CD4-positive, alpha-beta T cell (primary cell): ENCODE measurements at regions not wholly inside any gene's neighbourhood (a gene's known extent, or its start where the extent isn't known, plus 50 kb on each side); places are given as distances from the start of the nearest gene placed in this dataset.
"Not testable (repeated sequence)": the region's sequence is repeated elsewhere in the genome, so short reads cannot be mapped to it uniquely, and the experiment has no call there.

Experiments
- ATAC-seq: fragments of 200-7000 bp; cut with Tn5 transposase; one replicate; pipeline ENCODE4 v1.10.0; 2022; ENCODE audit warnings: mild to moderate bottlenecking; ENCODE audit not compliant: poor library complexity
- CTCF ChIA-PET: fragments of 350-600 bp; sonication (Branson Sonifier 250); formaldehyde crosslinking; loops from one replicate; lab custom pipeline; 2021; ENCODE audit warnings: antibody characterized with exemption, inconsistent platforms; lab: Charles Lee
- POLR2A ChIA-PET: fragments of 350-600 bp; sonication (Branson Sonifier 250); formaldehyde crosslinking; loops from one replicate; lab custom pipeline; 2021; ENCODE audit warnings: antibody characterized with exemption, inconsistent platforms; lab: Charles Lee
- DNase-seq, 14 experiments: peaks; one replicate each; pipeline ENCODE4 v3.0.0-alpha.2; 2013 to 2020; ENCODE audit warnings: mixed read lengths in 2 of 14
- H3K27ac ChIP-seq, 2 donors: one replicate each; pipeline versions ENCODE4 v1.5.1 to v1.7.0; 2013; ENCODE audit warnings: low read length in 2 of 2, low read depth in 1 of 2, mild to moderate bottlenecking in 1 of 2
- H3K27me3 ChIP-seq, 2 experiments: 1 replicate in 1 of 2; 2 replicates in 1 of 2; pipeline versions ENCODE4 v1.6.1 to v1.7.0; 2013; ENCODE audit warnings: low read length in 2 of 2, control low read depth in 1 of 2, mild to moderate bottlenecking in 1 of 2, moderate library complexity in 1 of 2; ENCODE audit not compliant: insufficient read depth in 2 of 2, control insufficient read depth in 1 of 2
- H3K36me3 ChIP-seq: one replicate; pipeline ENCODE4 v1.6.1; 2013; ENCODE audit warnings: low read length, control low read depth; ENCODE audit not compliant: insufficient read depth
- H3K4me1 ChIP-seq: one replicate; pipeline ENCODE4 v1.6.1; 2013; ENCODE audit warnings: low read length, control low read depth; ENCODE audit not compliant: insufficient read depth
- H3K4me3 ChIP-seq: one replicate; pipeline ENCODE4 v1.5.1; 2013; ENCODE audit warnings: mild to moderate bottlenecking, low read length, moderate library complexity
- H3K9me3 ChIP-seq, 2 experiments: 1 replicate in 1 of 2; 2 replicates in 1 of 2; pipeline versions ENCODE4 v1.6.1 to v1.7.0; 2013; ENCODE audit warnings: low read length in 2 of 2, mild to moderate bottlenecking in 2 of 2, control low read depth in 1 of 2, moderate library complexity in 1 of 2; ENCODE audit not compliant: control insufficient read depth in 1 of 2, insufficient read depth in 1 of 2
- H3K27ac Mint-ChIP-seq: one replicate; pipeline ENCODE4 v1.8.0; 2020; ENCODE audit warnings: mixed read lengths
- H3K27me3 Mint-ChIP-seq: one replicate; pipeline ENCODE4 v1.8.0; 2021; ENCODE audit warnings: mixed read lengths
- H3K36me3 Mint-ChIP-seq: one replicate; pipeline ENCODE4 v1.8.0; 2021; ENCODE audit warnings: low read depth, mixed read lengths
- H3K4me1 Mint-ChIP-seq: one replicate; pipeline ENCODE4 v1.8.0; 2021; ENCODE audit warnings: low read depth, mixed read lengths
- H3K4me3 Mint-ChIP-seq: one replicate; pipeline ENCODE4 v1.8.0; 2020; ENCODE audit warnings: mild to moderate bottlenecking, mixed read lengths
- H3K9me3 Mint-ChIP-seq: one replicate; pipeline ENCODE4 v1.8.0; 2020; ENCODE audit warnings: mixed read lengths
- CTCF ChIP-seq: fragments of 200-600 bp; IDR thresholded peaks from one replicate; pipeline ENCODE4 v1.8.0; 2022; ENCODE audit warnings: antibody characterized with exemption, mild to moderate bottlenecking
- intact Hi-C, 2 experiments: fragments of 100-400 bp; cut with DNase I in 1 of 2; cut with micrococcal nuclease in 1 of 2; formaldehyde crosslinking; loops; one replicate each; pipeline versions ENCODE4 v1.15.1 to v1.9.0; 2023 to 2025; cut with DNase I, micrococcal nuclease

- ChIA-PET CTCF (no interaction called here), POLR2A (no interaction called here)
- intact Hi-C loops: no loop called here
- no peak for TF ChIP-seq CTCF
- no peaks in the 10 kb centered on the region for H3K9me3 ChIP-seq
- DNase-seq (no peak), ATAC-seq (no peak)
- H3K9me3 Mint-ChIP-seq: peaks cover 2% of the 10 kb centered on the region
- H3K4me1 Mint-ChIP-seq: no peaks in the 10 kb centered on the region
- no peaks in the 10 kb centered on the region for H3K36me3 Mint-ChIP-seq
- H3K36me3 ChIP-seq: no peaks in the 10 kb centered on the region
- H3K4me3 ChIP-seq: no peak overlapping the region
- no peak overlapping the region for H3K27ac Mint-ChIP-seq
- no peaks in the 10 kb centered on the region for H3K27me3 Mint-ChIP-seq
- H3K27ac ChIP-seq: no peak overlapping the region
- no peaks in the 10 kb centered on the region for H3K4me1 ChIP-seq
- H3K4me3 Mint-ChIP-seq: no peak overlapping the region
- H3K27me3 ChIP-seq: peaks cover under 1 to 5% of the 10 kb centered on the region in 2 experiments
These were observed 214.1 kb upstream of the FAM3C start for GRCh38 chr7:121610243-121610642.

GRCh38 chr7:121609208-121609607, 213.1 kb upstream of the FAM3C start:
- ChIA-PET CTCF (no interaction called here), POLR2A (no interaction called here)
- H3K36me3 ChIP-seq: no peaks in the 10 kb centered on the region
- Mint-ChIP-seq H3K27me3 (peaks cover 5% of the 10 kb centered on the region), H3K4me1 (no peaks in the 10 kb centered on the region), H3K36me3 (no peaks in the 10 kb centered on the region), H3K9me3 (peaks cover 2% of the 10 kb centered on the region), H3K27ac (no peak overlapping the region), H3K4me3 (no peak overlapping the region)
- no peak for TF ChIP-seq CTCF
- no peaks in the 10 kb centered on the region for H3K4me1 ChIP-seq
- ATAC-seq: no peak
- no peak overlapping the region for H3K27ac ChIP-seq
- no peak for DNase-seq
- intact Hi-C loops: no loop called here
- peaks cover 5 to 7% of the 10 kb centered on the region in 2 experiments for H3K27me3 ChIP-seq
- H3K4me3 ChIP-seq: no peak overlapping the region
- no peaks in the 10 kb centered on the region for H3K9me3 ChIP-seq

- Mint-ChIP-seq H3K4me1 (no peaks in the 10 kb centered on the region), H3K4me3 (no peak overlapping the region), H3K27me3 (peaks cover 5% of the 10 kb centered on the region), H3K9me3 (peaks cover 2% of the 10 kb centered on the region), H3K36me3 (no peaks in the 10 kb centered on the region), H3K27ac (no peak overlapping the region)
- no peak for ATAC-seq
- no peaks in the 10 kb centered on the region for H3K9me3 ChIP-seq
- no peak for TF ChIP-seq CTCF
- no peak overlapping the region for H3K4me3 ChIP-seq
- DNase-seq: no peak
- H3K27ac ChIP-seq: no peak overlapping the region
- H3K27me3 ChIP-seq: peaks cover 5 to 7% of the 10 kb centered on the region in 2 experiments
- POLR2A ChIA-PET: no interaction called here
- CTCF ChIA-PET: no interaction called here
- H3K36me3 ChIP-seq: no peaks in the 10 kb centered on the region
- intact Hi-C loops: no loop called here
- H3K4me1 ChIP-seq: no peaks in the 10 kb centered on the region
These were observed 212.7 kb upstream of the FAM3C start for GRCh38 chr7:121608785-121609184.

- intact Hi-C loops, H3K36me3 ChIP-seq, H3K9me3 Mint-ChIP-seq, H3K4me3 Mint-ChIP-seq, ATAC-seq, H3K27ac ChIP-seq, DNase-seq, H3K27me3 Mint-ChIP-seq, H3K4me1 Mint-ChIP-seq, H3K9me3 ChIP-seq, H3K4me1 ChIP-seq, CTCF ChIA-PET, H3K36me3 Mint-ChIP-seq, H3K27me3 ChIP-seq, H3K4me3 ChIP-seq, H3K27ac Mint-ChIP-seq: not testable (repeated sequence)
- POLR2A ChIA-PET: interaction anchor here (0.6 kb wide), 1 partner anchor 123 kb away, joined by 3 read pairs; no protein-coding TSS in a partner anchor
These were observed 212.1 kb upstream of the FAM3C start for GRCh38 chr7:121608183-121608582.
